Activated CD8-positive, alpha-beta T cell treated with anti-CD3 and anti-CD28 coated beads for 36 hours (primary cell): ENCODE measurements at regions not wholly inside any gene's neighbourhood (a gene's known extent, or its start where the extent isn't known, plus 50 kb on each side); places are given as distances from the start of the nearest gene placed in this dataset.

ENCODE experiments used
- ATAC-seq: fragments of 200-7000 bp; cut with Tn5 transposase; one replicate; pipeline ENCODE4 v1.10.0; 2021; ENCODE audit warnings: mild to moderate bottlenecking, moderate library complexity
- CTCF ChIA-PET: fragments of 350-600 bp; sonication (Branson Sonifier 250); formaldehyde crosslinking; loops from one replicate; lab custom pipeline; 2021; ENCODE audit warnings: antibody characterized with exemption; lab: Charles Lee
- POLR2A ChIA-PET: fragments of 350-600 bp; sonication (Branson Sonifier 250); formaldehyde crosslinking; loops from one replicate; lab custom pipeline; 2021; ENCODE audit warnings: antibody characterized with exemption; lab: Charles Lee
- DNase-seq: peaks from one replicate; pipeline ENCODE4 v3.0.0-alpha.2; 2020
- H3K27ac Mint-ChIP-seq: one replicate; pipeline ENCODE4 v1.8.0; 2021; ENCODE audit warnings: mild to moderate bottlenecking, mixed read lengths
- H3K27me3 Mint-ChIP-seq: one replicate; pipeline ENCODE4 v1.8.0; 2021; ENCODE audit warnings: mixed read lengths
- H3K36me3 Mint-ChIP-seq: one replicate; pipeline ENCODE4 v1.8.0; 2021; ENCODE audit warnings: low read depth, mixed read lengths
- H3K4me1 Mint-ChIP-seq: one replicate; pipeline ENCODE4 v1.8.0; 2021; ENCODE audit warnings: low read depth, mixed read lengths
- H3K4me3 Mint-ChIP-seq: one replicate; pipeline ENCODE4 v1.8.0; 2021; ENCODE audit warnings: mild to moderate bottlenecking, moderate library complexity, mixed read lengths
- H3K9me3 Mint-ChIP-seq: one replicate; pipeline ENCODE4 v1.8.0; 2021; ENCODE audit warnings: mixed read lengths
- CTCF ChIP-seq: fragments of 200-600 bp; IDR thresholded peaks from one replicate; pipeline ENCODE4 v1.8.0; 2022; ENCODE audit warnings: antibody characterized with exemption, mild to moderate bottlenecking
- intact Hi-C: fragments of 100-400 bp; cut with micrococcal nuclease; formaldehyde crosslinking; loops from one replicate; pipeline ENCODE4 v1.10.0; 2022

- H3K27me3 Mint-ChIP-seq = peaks cover 4% of the 10 kb centered on the region
- ATAC-seq (no peak), DNase-seq (no peak)
- H3K4me3 Mint-ChIP-seq = no peak overlapping the region
- no peaks in the 10 kb centered on the region for H3K4me1 Mint-ChIP-seq
- H3K27ac Mint-ChIP-seq = no peak overlapping the region
- intact Hi-C loops = no loop called here
- ChIA-PET POLR2A (no interaction called here), CTCF (no interaction called here)
- H3K9me3 Mint-ChIP-seq = no peaks in the 10 kb centered on the region
- H3K36me3 Mint-ChIP-seq = no peaks in the 10 kb centered on the region
- no peak for TF ChIP-seq CTCF
Observed at GRCh38 chr11:105324156-105324555, 184.6 kb upstream of the CARD18 start.

GRCh38 chr11:105321696-105322095 is 182.1 kb upstream of the CARD18 start:
- TF ChIP-seq CTCF = no peak
- DNase-seq (no peak), ATAC-seq (no peak)
- Mint-ChIP-seq H3K27ac (no peak overlapping the region), H3K4me1 (no peaks in the 10 kb centered on the region), H3K27me3 (peaks cover 4% of the 10 kb centered on the region), H3K4me3 (no peak overlapping the region), H3K36me3 (no peaks in the 10 kb centered on the region), H3K9me3 (no peaks in the 10 kb centered on the region)
- ChIA-PET CTCF (no interaction called here), POLR2A (no interaction called here)
- intact Hi-C loops = no loop called here

GRCh38 chr11:105315287-105315686 is 175.7 kb upstream of the CARD18 start:
- Mint-ChIP-seq H3K27ac (no peak overlapping the region), H3K4me3 (no peak overlapping the region), H3K4me1 (no peaks in the 10 kb centered on the region), H3K9me3 (no peaks in the 10 kb centered on the region), H3K27me3 (peaks cover 2% of the 10 kb centered on the region), H3K36me3 (no peaks in the 10 kb centered on the region)
- POLR2A ChIA-PET = no interaction called here
- CTCF ChIA-PET = no interaction called here
- intact Hi-C loops = no loop called here
- no peak for TF ChIP-seq CTCF
- ATAC-seq (no peak), DNase-seq (no peak)

- Mint-ChIP-seq H3K4me1 (no peaks in the 10 kb centered on the region), H3K36me3 (no peaks in the 10 kb centered on the region), H3K27me3 (no peaks in the 10 kb centered on the region), H3K9me3 (no peaks in the 10 kb centered on the region), H3K27ac (no peak overlapping the region), H3K4me3 (no peak overlapping the region)
- DNase-seq (no peak), ATAC-seq (no peak)
- ChIA-PET CTCF (no interaction called here), POLR2A (interaction anchor here (0.7 kb wide), 1 partner anchor 56 kb away, joined by 4 read pairs; no protein-coding TSS in a partner anchor)
- intact Hi-C loops = no loop called here
- TF ChIP-seq CTCF = no peak
Observed at GRCh38 chr11:105312266-105312665, 172.7 kb upstream of the CARD18 start.

- Mint-ChIP-seq H3K4me3 (no peak overlapping the region), H3K36me3 (no peaks in the 10 kb centered on the region), H3K27me3 (peaks cover 2% of the 10 kb centered on the region), H3K27ac (no peak overlapping the region), H3K4me1 (peaks cover 10% of the 10 kb centered on the region), H3K9me3 (no peaks in the 10 kb centered on the region)
- intact Hi-C loops = no loop called here
- CTCF ChIA-PET = no interaction called here
- ATAC-seq = peak; percentile 20
- POLR2A ChIA-PET = no interaction called here
- TF ChIP-seq CTCF = no peak
- no peak for DNase-seq
Observed at GRCh38 chr11:105298630-105299029, 159.1 kb upstream of the CARD18 start.
